Sigmoid colon (tissue), 6 donors: ENCODE measurements at regions not wholly inside any gene's neighbourhood (a gene's known extent, or its start where the extent isn't known, plus 50 kb on each side); places are given as distances from the start of the nearest gene placed in this dataset.

ENCODE experiments used
- DNase-seq: peaks from one replicate; pipeline ENCODE4 v3.0.0-alpha.2; 2019
- H3K27ac ChIP-seq, 4 donors: fragments of 200-600 bp; sonication (generic); one replicate each; pipeline ENCODE4 v1.5.1; 2016 to 2019; ENCODE audit warnings: mild to moderate bottlenecking in 1 of 4
- H3K27me3 ChIP-seq, 3 donors: fragments of 200-600 bp; sonication (generic); one replicate each; pipeline ENCODE4 v1.5.1; 2019; ENCODE audit warnings: mild to moderate bottlenecking in 1 of 3
- H3K36me3 ChIP-seq, 4 donors: fragments of 200-600 bp; sonication (generic); one replicate each; pipeline ENCODE4 v1.5.1; 2016 to 2019
- H3K4me1 ChIP-seq, 4 donors: fragments of 200-600 bp; sonication (generic); one replicate each; pipeline ENCODE4 v1.5.1; 2017 to 2019
- H3K4me3 ChIP-seq, 4 donors: fragments of 200-600 bp; sonication (generic); one replicate each; pipeline ENCODE4 v1.5.1; 2017 to 2019; ENCODE audit warnings: mild to moderate bottlenecking in 2 of 4, moderate library complexity in 1 of 4
- H3K9me3 ChIP-seq, 4 donors: fragments of 200-600 bp in 3 of 4; sonication (generic) in 3 of 4; one replicate each; pipeline versions ENCODE4 v1.5.1 to v1.6.1; 2013 to 2019
- EP300 ChIP-seq, 4 donors: sonication (generic); formaldehyde crosslinking; IDR thresholded peaks; one replicate each; pipeline ENCODE4 v1.6.1; 2017; ENCODE audit warnings: antibody characterized with exemption in 4 of 4
- POLR2A ChIP-seq, 2 donors: fragments of 450-650 bp; IDR thresholded peaks; one replicate each; pipeline ENCODE4 v1.6.1; 2016; ENCODE audit warnings: antibody characterized with exemption in 2 of 2, mild to moderate bottlenecking in 2 of 2, moderate library complexity in 2 of 2
- POLR2AphosphoS5 ChIP-seq, 4 donors: sonication (generic); formaldehyde crosslinking; IDR thresholded peaks; one replicate each; pipeline ENCODE4 v1.6.1; 2017; ENCODE audit warnings: antibody characterized with exemption in 4 of 4
- WGBS, 2 donors: extraction: QIAGEN DNeasy Blood & Tissue Kit; methylation state at CpG; one replicate each; pipeline ENCODE4 v1.1.7; 2013; 5-methylcytosine and 5-hydroxymethylcytosine counted together
- intact Hi-C: fragments of 100-400 bp; cut with DNase I; formaldehyde crosslinking; loops from one replicate; pipeline ENCODE4 v1.15.1; 2023
- TF ChIP-seq, protein P1 (sequence below), 4 experiments: fragments of 450-650 bp in 3 of 4; fragments of 200-600 bp in 1 of 4; IDR thresholded peaks; one replicate each; pipeline ENCODE4 v1.5.1; 2016 to 2019; ENCODE audit warnings: antibody characterized with exemption in 4 of 4, mild to moderate bottlenecking in 3 of 4, moderate library complexity in 2 of 4
- donor health status: healthy with polysubstance abuse.
- donor health status: healthy.

DNA sequence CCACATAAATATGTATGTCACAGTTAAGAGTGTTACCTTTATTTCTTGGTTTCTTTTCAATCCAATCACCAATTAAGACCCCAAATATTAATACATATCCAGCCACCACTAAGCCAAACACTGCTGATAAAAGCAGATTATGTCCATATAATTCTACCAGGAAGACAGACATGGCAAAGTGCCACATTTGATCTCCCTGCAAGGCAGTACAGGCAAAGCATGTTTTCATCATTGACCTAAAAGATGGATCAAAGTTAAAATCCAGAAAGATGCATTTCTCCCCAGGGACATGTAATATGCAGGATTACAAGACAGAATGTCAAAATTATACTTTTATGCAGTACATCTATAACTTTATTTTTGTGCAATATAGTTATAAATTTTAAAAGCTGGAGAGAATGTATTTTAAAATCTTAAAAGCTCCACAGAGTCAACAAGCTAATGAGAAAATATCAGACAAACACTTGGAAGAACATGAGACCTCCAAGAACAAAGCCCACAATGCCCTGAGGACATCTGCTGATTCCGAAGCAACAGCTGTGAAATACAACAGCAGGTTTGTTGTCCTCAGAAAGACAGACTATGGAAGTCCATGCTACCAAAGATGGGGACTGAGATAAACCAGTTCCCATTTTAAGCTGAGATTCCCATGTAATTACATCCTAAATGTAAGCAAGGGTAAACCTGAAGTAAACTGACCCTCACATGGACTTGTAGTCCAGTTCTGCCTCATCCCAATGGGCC is 54.5 kb upstream of the TOMM7 start:
- Histone ChIP-seq H3K4me3 (no peak overlapping the region), H3K27me3 (no peaks in the 10 kb centered on the region), H3K36me3 (no peaks in the 10 kb centered on the region), H3K4me1 (no peaks in the 10 kb centered on the region), H3K27ac (no peak overlapping the region), H3K9me3 (no peaks in the 10 kb centered on the region)
- no peak for DNase-seq
- TF ChIP-seq POLR2AphosphoS5 (IDR thresholded peaks at IDR 0.05) (no peak), EP300 (IDR thresholded peaks at IDR 0.05) (no peak), POLR2A (IDR thresholded peaks at IDR 0.05) (no peak)
- TF ChIP-seq, protein P1, sequence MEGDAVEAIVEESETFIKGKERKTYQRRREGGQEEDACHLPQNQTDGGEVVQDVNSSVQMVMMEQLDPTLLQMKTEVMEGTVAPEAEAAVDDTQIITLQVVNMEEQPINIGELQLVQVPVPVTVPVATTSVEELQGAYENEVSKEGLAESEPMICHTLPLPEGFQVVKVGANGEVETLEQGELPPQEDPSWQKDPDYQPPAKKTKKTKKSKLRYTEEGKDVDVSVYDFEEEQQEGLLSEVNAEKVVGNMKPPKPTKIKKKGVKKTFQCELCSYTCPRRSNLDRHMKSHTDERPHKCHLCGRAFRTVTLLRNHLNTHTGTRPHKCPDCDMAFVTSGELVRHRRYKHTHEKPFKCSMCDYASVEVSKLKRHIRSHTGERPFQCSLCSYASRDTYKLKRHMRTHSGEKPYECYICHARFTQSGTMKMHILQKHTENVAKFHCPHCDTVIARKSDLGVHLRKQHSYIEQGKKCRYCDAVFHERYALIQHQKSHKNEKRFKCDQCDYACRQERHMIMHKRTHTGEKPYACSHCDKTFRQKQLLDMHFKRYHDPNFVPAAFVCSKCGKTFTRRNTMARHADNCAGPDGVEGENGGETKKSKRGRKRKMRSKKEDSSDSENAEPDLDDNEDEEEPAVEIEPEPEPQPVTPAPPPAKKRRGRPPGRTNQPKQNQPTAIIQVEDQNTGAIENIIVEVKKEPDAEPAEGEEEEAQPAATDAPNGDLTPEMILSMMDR (IDR thresholded peaks at IDR 0.05) = no peak
- intact Hi-C loops = no loop called here
- 76 to 80% methylated on average over 1 of the region's 1 CpG for WGBS, 2 donors

DNA sequence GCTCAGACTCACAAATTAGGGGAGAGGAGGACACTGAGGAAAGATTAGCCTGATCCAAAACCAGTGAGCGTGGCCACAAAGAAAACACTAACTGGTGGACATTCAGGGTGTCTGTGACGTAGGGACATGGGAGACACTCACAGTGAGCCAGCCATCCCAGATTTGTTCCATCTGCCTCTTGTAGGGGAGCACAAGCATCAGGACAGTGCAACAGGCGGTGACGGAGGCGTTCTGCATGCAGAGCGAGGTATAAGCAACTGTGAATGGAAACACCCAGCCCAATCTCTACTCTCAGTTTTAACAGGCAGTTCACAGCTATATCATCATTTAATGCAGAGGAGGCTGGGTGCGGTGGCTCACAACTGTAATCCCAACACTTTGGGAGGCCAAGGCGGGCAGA is 52.8 kb upstream of the TOMM7 start:
- no peaks in the 10 kb centered on the region for H3K36me3 ChIP-seq
- no peak overlapping the region for H3K4me3 ChIP-seq
- H3K27me3 ChIP-seq = no peaks in the 10 kb centered on the region
- no peaks in the 10 kb centered on the region for H3K4me1 ChIP-seq
- no peak for DNase-seq
- intact Hi-C loops = no loop called here
- no peak overlapping the region for H3K27ac ChIP-seq
- TF ChIP-seq EP300 (IDR thresholded peaks at IDR 0.05) = no peak
- no peak for TF ChIP-seq POLR2A (IDR thresholded peaks at IDR 0.05)
- no peak for TF ChIP-seq POLR2AphosphoS5 (IDR thresholded peaks at IDR 0.05)
- TF ChIP-seq, protein P1 (IDR thresholded peaks at IDR 0.05) = no peak
- 94% methylated on average over 8 of the region's 8 CpGs for WGBS, 2 donors
- H3K9me3 ChIP-seq = no peaks in the 10 kb centered on the region

DNA sequence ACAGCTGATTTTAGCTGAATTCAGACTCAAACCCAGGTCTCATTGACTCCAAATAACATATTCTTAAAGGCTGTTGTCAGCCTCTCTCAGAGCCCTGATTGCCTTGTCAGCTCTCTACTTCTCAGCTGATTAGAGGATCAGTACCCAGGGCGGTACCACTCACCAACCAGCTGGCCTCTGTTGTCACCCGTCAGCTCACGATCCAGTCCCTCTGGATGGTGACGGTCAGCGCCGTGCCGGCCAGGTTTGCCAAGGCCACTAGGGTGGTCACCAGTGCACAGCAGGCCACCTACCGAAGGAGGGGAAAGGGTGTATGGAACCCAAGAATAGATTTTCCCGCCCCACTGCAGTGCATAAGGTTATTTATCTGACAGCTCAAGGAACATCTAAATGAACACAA is 52.3 kb upstream of the TOMM7 start:
- no peak overlapping the region for H3K4me3 ChIP-seq
- 84 to 91% methylated on average over 9 of the region's 9 CpGs for WGBS, 2 donors
- intact Hi-C loops = no loop called here
- H3K36me3 ChIP-seq = no peaks in the 10 kb centered on the region
- no peaks in the 10 kb centered on the region for H3K4me1 ChIP-seq
- TF ChIP-seq POLR2AphosphoS5 (IDR thresholded peaks at IDR 0.05) = no peak
- TF ChIP-seq POLR2A (IDR thresholded peaks at IDR 0.05) = no peak
- TF ChIP-seq, protein P1 (IDR thresholded peaks at IDR 0.05) = no peak
- TF ChIP-seq EP300 (IDR thresholded peaks at IDR 0.05) = no peak
- H3K27me3 ChIP-seq = no peaks in the 10 kb centered on the region
- H3K9me3 ChIP-seq = no peaks in the 10 kb centered on the region
- DNase-seq = no peak
- no peak overlapping the region for H3K27ac ChIP-seq
